HG03558 (cell line): ENCODE measurements at regions not wholly inside any gene's neighbourhood (a gene's known extent, or its start where the extent isn't known, plus 50 kb on each side); places are given as distances from the start of the nearest gene placed in this dataset.
"Not testable (repeated sequence)": the region's sequence is repeated elsewhere in the genome, so short reads cannot be mapped to it uniquely, and the experiment has no call there.

ENCODE experiments used
- ATAC-seq: cut with Tn5 transposase; IDR thresholded peaks from one replicate; pipeline ENCODE4 v1.9.1; 2021; ENCODE audit warnings: moderate number of reproducible peaks; ENCODE audit not compliant: unreplicated experiment; ENCODE audit errors: extremely low read depth

DNA sequence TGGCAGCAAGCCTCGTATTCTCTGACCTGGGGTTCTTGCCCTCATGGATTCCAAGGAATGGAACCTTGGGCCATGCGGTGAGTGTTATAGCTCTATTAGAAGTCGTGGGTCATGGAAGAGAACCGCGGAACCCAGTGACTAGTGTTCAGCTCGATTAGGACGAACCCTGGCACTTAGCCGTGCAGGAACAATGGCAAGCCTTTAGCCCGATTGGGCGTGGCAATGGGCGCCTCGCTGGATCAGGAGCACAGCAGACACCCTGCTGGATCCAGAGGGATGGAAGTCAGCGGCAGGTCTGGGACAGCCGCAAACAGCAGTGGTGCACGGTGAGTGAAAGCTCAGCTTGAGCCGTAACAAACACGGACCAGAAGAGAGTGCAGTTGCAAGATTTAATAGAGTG lies 1053.9 kb upstream of the SLIT2 start:
- not testable (repeated sequence) for ATAC-seq

DNA sequence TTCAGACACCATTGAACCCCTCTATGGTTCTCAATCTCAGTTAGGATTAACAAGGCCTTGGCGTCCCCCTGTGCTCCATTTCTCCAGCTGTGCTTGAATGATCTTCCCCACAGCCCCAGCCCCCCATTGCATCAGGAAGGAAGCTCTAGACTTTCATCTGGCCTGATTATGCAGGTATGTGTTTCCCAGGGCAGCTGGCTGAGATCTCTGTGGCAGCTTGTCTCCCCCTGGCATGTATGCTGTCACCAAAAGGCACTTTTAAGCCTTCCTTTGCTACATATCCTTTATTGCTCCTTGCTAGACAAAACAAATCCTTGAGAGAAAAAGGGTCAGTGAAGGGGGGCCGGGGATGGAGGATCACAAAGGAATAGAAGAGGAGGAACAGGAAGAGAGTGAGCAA lies 1056.0 kb upstream of the SLIT2 start:
- ATAC-seq: no peak

DNA sequence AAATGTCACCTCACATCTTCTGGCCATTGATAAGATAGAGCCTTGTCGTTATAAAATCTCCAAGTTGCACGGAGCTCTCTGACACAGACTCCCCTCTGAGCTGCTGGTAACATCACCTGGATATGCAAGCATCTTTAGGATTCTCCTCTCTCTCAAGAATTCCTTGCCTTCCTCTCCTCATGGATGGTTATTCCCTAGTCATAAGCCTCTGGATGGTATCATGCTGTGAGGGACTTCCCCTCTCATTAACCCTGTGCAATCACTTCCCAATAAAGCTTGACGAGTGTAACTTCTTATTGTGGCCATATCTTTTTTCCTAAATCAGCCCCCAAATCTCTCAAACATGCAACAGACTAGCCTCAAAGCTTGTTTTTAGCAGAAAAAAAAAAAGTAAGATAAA lies 1057.0 kb upstream of the SLIT2 start:
- no peak for ATAC-seq

DNA sequence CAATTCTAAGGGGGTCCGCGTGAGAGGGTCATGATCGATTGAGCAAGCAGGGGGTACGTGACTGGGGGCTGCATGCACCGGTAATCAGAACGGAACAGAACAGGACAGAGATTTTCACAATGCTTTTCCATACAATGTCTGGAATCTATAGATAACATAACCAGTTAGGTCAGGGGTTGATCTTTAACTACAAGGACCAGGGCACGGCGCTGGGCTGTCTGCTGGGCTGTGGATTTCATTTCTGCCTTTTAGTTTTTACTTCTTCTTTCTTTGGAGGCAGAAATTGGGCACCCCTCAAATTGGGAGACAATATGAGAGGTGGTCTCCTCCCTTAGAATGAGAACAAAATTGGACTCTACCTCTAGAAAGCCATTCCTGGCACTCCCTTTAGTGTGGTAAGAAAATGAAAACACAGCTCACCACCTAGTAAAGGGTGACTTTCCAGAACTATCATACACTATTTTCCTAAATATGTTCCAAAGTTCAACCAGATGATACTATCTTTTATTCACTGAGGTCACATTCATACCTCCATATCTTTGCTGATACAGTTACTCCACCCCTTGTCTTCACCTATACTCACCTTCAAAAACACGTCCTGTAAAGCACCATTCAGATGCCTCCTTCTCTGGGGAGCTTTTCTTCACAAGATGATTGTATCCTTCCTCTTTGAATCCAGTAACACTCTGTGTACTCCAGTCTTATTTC lies 1058.3 kb upstream of the SLIT2 start:
- ATAC-seq: no peak

DNA sequence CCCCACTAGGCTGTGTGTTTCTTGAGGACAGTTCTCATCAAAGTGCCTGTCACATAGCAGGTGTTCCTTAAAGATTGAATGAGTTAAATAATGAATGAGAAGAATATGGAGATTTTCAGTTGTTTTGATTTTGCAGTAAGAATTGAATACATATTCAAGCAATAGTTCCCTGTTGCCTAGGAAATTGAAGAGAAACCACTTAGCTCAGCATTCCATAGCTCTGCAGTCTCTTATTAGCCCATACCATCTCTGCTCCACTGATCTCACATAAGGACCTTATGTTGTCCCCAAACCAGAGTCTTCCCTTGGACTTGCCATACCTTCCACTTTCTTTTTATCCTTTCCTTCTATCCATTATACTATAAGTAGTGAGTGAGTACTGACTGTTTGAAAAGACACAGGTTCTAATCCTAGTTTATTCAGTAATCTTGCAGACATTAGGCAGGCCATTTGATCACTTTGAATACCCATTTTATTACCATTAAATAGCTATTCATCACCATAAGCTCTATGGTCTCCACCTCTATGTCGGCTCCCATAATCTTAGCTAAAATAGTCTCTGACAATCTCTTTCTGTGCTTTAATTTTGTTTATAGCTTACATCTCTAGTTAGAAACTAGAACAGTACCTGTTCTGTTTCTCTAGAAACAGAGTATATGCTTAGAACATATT lies 1059.6 kb upstream of the SLIT2 start:
- no peak for ATAC-seq

DNA sequence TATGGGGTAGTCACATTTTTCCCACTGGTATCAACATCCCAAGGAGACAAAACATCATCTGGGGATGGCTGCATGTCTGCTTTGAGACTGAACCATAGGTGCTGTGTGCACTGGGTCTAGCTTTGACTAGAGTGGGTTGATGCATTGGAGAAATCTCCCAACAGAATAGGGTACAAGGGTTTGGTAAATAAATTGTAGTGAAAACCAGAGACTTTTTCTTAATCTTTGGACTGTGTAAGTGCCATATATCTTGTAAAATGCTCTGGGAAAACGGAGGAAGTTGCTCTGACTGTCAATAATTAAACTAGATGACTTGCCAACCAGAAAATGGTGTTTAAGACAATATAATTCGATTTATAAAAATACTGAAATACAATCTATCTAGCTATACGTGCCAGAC lies 1064.0 kb upstream of the SLIT2 start:
- no peak for ATAC-seq

DNA sequence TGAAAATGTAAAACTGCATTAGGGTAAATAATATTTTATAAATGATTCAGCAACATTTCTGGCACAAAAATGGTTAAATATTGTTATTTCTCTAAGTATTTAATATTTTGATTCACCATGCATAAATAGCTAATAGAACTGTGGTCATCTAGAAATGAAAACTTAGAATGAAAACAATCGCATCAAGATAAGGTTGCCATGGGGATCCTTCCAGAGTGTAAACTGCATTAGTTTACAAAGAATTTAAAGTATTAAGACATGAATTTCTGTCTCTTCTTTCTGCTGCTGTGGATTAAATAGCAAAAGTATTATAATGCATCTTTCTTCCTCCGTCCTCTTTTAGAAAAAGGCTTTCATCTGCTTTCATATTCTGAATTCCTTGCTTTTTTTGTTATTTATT lies 1064.6 kb upstream of the SLIT2 start:
- no peak for ATAC-seq

DNA sequence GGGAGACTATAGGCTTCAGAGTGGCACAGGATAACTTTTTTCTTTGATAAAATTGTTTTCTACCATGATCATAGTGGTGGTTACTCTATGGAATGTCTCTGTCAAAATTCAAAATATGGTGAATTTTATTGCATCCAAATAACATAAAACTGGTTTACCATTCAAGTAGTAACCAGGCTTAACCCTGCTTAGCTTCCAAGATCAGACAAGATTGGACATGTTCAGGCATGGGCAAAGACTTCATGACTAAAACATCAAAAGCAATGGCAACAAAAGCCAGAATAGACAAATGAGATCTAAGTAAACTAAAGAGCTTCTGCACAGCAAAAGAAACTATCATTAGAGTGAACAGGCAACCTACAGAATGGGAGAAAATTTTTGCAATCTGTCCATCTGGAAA lies 1070.1 kb upstream of the SLIT2 start:
- ATAC-seq: not testable (repeated sequence)

DNA sequence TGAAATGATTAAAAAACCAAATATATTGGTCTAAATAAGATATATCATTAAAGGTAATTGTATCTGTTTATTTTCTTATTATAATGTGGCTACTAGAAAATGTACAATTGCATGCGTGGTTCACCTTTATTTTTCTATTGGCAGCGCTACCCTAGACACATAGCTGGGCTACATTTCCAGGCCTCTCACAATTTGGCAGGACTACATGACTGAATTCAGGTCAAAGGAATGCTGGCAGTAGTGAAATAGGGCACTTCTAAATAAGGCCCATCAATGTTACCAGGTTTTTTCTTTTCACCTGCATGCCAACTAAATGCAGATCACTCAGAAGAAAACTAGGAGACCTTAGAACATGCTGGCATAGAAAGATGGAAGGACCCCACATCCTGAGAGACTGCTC lies 1072.9 kb upstream of the SLIT2 start:
- ATAC-seq: no peak

DNA sequence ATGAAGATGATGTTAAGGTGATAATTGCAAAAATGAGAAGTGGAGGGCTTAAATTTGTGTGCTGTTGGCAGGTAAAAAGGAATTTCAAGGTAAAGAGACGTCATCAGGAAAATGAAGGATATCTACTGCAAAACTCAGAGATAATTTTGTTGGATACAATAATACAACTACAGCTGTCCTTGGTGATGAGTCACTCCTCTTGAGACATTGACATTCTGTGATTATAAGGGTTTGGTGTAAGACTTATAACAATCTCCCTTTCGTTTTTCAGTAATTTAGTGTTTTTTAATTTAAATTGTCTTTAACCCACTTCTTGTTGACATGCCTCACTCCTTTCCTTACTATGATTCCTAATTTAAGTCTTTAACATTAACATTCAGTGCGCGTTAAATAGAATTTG lies 1074.1 kb upstream of the SLIT2 start:
- ATAC-seq: no peak

DNA sequence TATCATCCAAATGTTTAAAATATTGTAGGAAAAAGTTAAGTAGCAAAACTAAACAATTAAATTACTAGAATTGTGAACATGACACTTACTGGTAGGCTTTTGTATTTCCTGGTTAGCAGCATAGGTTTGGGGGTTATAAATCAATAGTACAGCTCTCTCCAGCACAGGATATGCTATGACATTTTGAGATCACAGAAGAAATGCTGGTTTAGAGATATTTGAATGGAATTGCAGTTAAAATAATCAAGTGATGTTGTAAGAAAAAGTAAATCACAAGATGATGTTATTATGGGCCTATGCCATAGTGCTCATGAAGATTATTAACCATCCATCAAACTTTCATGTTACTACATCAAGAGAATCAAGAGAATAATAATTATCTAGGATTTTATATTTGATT lies 1079.9 kb upstream of the SLIT2 start:
- ATAC-seq: no peak

DNA sequence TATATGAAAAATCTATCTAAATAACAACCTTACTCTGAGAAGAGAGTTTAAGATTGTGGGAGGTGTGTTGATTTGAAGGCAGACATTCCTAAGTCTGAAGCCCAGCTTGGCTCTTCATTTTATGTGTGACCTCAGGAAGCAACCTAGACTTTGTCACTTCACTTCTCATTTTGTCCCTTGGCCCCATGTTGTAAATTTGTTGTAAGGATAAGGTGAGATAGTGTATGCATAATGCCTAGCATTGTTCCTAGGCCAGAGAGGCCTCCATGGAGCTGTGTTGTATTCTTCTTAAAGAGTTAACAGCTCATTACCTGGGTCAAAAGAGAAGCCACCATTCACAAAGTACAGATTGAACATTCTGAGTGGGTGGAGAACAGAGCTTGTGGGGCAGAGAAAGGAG lies 1084.4 kb upstream of the SLIT2 start:
- no peak for ATAC-seq

DNA sequence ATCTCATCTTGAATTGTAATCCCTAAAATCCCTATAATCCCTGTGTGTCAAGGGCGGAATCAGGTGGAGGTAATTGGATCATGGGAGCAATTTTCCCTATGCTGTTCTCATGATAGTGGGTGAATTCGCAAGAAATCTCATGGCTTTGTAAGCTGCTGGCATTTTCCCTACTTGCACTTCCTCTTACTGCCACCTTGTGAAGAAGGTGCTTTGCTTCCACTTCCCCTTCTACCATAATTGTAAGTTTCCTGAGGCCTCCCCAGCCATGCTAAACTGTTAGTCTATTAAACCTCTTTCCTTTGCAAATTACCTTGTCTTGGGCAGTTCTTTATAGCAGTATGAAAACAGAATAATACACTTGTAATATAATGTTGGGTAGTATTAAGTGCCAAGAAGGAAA lies 1087.4 kb upstream of the SLIT2 start:
- ATAC-seq: no peak

DNA sequence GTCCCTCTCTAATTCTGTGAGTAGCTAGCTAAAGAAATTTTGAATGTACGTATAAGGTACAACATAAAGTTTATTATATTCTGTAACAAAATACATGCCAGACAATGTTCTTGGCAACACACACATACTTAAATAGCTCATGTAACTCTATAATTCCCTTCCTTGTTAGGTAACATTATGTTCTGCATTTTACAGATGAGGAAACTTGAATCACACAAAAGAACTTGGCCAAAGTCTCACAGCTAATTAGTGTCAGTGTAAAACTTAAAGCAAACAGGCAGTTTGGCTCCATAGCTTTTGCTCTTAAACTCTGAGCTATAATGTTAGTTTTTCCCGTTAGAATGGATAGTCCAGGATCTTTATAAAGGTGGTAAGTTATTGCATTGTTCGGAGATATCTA lies 1091.8 kb upstream of the SLIT2 start:
- no peak for ATAC-seq

DNA sequence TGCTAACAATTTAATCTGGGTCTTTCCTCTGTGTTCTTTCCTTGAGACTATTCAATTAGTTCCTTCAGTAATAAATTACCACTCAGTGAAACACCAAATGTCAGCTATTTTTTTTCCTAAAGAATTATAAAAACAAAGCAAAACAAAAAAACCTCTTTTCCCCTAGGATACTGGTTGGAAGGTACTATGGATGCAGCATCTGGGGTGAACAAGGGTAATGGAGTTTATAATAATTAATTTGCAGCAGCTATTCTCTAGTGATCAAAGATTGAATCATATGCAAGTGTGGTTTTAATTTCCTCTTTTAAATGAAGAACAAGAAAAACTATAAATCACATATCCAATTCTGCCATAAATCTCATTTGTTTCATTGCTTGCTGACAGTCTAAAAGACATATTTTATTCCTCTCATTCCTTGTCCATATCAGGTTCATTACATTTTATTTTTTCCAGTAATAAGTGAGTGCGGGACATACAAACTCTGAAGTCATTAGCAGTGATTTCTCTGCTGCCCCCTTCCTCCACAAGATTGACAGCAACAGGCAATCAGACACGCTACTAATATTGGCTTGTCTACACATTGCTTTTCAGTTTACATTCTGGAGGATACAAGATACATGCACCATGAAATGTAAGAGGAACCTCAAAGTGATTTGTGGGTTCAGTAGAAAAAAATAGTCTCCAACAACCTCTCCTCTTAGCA lies 1093.4 kb upstream of the SLIT2 start:
- ATAC-seq: no peak

DNA sequence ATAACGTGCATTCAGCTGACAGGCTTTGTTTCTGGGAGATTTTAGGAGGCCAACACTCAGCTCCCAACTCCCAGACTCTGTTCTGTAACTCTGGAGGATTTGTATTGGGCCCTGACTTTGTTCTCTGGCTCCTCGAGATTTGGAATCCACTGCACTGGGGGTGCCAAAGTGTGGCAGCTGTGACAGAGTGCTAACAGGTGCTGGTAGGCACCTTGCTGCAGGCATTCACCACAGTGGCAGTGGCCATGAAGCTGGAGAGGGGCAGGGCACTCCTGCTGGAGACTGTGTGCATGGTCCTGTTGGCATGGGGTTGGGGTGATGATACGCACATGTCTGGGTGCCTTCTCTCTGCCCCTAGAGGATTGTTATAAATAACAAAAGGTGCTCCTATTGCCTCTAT lies 1094.9 kb upstream of the SLIT2 start:
- no peak for ATAC-seq

DNA sequence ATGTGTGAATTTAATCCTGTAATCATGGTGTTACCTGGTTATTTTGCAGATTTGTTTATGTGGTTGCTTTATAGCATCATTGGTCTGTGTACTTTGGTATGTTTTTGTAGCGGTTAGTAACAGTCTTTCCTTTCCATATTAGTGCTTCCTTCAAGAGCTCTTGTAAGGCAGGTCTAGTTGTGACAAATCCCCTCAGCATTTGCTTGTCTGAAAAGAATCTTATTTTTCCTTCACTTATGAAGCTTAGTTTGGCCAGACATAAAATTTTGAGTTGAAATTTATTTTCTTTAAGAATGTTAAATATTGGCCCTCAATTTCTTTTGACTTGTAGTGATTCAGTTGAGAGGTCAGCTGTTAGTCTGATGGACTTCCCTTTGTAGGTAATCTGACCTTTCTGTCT lies 1096.1 kb upstream of the SLIT2 start:
- ATAC-seq: no peak

DNA sequence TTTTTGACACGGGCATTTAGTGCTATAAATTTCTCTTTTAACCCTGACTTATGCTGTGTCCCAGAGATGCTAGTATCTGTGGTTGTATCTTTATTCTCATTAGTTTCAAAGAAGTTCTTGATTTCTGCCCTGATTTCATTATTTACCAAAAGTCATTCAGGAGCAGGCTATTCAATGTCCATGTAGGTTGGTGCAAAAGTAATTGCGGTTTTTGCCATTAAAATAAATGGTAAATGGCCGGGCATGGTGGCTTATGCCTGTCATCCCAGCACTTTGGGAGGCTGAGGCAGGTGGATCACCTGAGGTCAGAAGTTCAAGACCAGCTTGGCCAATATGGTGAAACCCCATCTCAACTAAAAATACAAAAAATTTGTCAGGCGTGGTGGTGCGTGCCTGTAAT lies 1097.4 kb upstream of the SLIT2 start:
- ATAC-seq: not testable (repeated sequence)

DNA sequence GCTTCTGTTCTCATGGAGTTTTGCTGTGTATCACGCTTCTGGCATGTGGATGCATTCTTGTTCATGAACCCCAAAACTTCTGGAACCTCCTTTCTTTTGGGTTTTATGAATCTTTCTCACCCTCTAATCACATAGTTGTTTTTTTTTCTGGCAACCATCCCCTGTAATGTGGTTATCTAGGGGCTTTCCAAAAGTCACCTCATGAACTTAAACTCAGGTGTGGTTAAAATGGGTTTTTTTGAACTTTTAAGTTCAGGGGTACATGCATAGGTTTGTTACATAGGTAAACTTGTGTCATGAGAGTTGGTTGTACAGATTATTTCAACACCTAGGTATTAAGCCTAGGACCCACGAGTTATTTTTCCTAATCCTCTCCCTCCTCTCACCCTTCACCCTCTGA lies 1099.4 kb upstream of the SLIT2 start:
- no peak for ATAC-seq

DNA sequence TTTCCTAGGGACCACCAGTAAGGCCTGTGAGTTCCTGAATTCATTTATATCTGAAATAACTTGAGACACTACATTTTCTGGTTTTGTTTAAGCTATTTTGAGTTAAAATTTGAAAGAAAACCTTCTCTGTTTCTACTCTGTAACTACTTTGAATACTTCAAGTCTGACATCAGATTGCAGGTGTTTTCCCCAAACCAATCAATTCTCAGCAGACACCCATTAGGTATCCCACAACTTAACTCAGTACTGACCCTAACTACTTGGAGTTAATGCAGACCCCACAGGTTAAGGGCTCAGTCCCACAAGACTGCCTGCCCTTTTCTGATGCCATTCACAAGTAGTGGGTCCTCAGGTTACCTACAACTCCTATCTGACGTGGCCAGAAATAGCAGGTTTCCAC lies 1100.0 kb upstream of the SLIT2 start:
- ATAC-seq: no peak

DNA sequence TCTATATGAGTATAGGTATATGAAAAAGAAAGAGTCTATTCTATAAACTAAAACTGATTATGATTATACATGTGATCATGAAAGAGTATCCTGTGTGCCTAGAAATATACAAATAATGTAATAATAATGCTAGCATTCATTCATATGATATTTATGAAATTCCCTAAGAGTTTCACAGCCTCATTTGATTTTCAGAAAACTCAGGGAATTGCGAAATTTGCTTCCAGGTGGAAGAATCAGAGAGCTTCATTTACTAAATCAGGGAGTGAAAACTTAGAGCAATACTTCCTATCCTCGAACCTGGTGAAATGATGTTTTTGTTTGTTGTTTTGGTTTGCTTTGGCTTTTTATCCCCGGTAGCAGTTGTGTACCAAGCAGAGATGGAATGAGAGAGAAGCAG lies 1105.7 kb upstream of the SLIT2 start:
- no peak for ATAC-seq
